ENCODE measurements at regions not wholly inside any gene's neighbourhood (a gene's known extent, or its start where the extent isn't known, plus 50 kb on each side); places are given as distances from the start of the nearest gene placed in this dataset.

DNA sequence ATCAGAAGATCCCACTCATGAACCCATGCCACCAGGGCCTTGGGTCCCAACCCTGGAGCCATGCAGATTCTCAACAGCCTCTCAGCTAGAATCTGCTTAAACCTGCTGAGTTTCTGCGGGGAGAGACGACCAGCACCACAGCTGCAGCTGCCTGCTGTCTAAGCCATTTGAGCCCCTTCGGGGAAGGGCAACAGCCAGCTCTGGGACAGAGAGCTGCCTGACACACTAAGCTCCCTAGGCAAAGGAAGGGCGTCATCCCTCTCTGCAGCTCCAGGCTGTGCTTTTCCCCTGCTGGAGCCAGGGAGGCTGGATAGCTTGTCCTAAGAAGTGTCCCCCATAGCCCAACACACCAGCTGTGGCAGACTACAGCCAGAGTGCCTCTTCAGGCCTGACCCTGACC, 182.5 kb downstream of the OTOR start:
- TF ChIP-seq, protein P1, sequence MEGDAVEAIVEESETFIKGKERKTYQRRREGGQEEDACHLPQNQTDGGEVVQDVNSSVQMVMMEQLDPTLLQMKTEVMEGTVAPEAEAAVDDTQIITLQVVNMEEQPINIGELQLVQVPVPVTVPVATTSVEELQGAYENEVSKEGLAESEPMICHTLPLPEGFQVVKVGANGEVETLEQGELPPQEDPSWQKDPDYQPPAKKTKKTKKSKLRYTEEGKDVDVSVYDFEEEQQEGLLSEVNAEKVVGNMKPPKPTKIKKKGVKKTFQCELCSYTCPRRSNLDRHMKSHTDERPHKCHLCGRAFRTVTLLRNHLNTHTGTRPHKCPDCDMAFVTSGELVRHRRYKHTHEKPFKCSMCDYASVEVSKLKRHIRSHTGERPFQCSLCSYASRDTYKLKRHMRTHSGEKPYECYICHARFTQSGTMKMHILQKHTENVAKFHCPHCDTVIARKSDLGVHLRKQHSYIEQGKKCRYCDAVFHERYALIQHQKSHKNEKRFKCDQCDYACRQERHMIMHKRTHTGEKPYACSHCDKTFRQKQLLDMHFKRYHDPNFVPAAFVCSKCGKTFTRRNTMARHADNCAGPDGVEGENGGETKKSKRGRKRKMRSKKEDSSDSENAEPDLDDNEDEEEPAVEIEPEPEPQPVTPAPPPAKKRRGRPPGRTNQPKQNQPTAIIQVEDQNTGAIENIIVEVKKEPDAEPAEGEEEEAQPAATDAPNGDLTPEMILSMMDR (IDR thresholded peaks at IDR 0.05) = no peak
- TF ChIP-seq POLR2A (IDR thresholded peaks at IDR 0.05) (no peak), POLR2AphosphoS5 (IDR thresholded peaks at IDR 0.05) (no peak)
